A673 (cell line): ENCODE measurements at regions not wholly inside any gene's neighbourhood (a gene's known extent, or its start where the extent isn't known, plus 50 kb on each side); places are given as distances from the start of the nearest gene placed in this dataset.

Source experiments
- CTCF ChIP-seq: fragments of 300-800, 200-600 bp; sonication (generic); conservative IDR thresholded peaks from 2 replicates; pipeline ENCODE4 v1.5.1; 2017; ENCODE audit warnings: low read depth, mild to moderate bottlenecking, antibody characterized with exemption, low read length, moderate library complexity, mixed read lengths
- EZH2 ChIP-seq: fragments of 200-600 bp; sonication (generic); IDR thresholded peaks from 2 replicates; pipeline ENCODE4 v1.6.1; 2017; ENCODE audit warnings: borderline replicate concordance, low read depth, mild to moderate bottlenecking, mixed read lengths, antibody characterized with exemption, low read length; ENCODE audit not compliant: poor library complexity, severe bottlenecking

GRCh38 chr12:75565795-75566194 is 54.4 kb upstream of the KRR1 start:
- no peak for TF ChIP-seq CTCF
- no peak for TF ChIP-seq EZH2
